Stimulated activated CD4-positive, alpha-beta T cell treated with anti-CD3 and anti-CD28 coated beads, TNF-alpha, amount 100 ng/mL, for 4 hours (primary cell): ENCODE measurements at regions not wholly inside any gene's neighbourhood (a gene's known extent, or its start where the extent isn't known, plus 50 kb on each side); places are given as distances from the start of the nearest gene placed in this dataset.

Experiments
- DNase-seq, 3 experiments: peaks; one replicate each; pipeline ENCODE4 v3.0.0-alpha.2; 2020; ENCODE audit warnings: low read depth in 3 of 3

GRCh38 chr3:178255315-178255714 is 280.9 kb upstream of the KCNMB2 start:
- no peak for DNase-seq

- DNase-seq, result no peak
Measured at GRCh38 chr3:178257491-178257890, 278.7 kb upstream of the KCNMB2 start.

GRCh38 chr3:178258121-178258520 is 278.1 kb upstream of the KCNMB2 start:
- no peak for DNase-seq

- no peak for DNase-seq
Measured at GRCh38 chr3:178259703-178260102, 276.5 kb upstream of the KCNMB2 start.

GRCh38 chr3:178260887-178261565 is 275.2 kb upstream of the KCNMB2 start:
- DNase-seq, result no peak

- DNase-seq, result no peak
Measured at GRCh38 chr3:178263236-178263916, 272.9 kb upstream of the KCNMB2 start.

GRCh38 chr3:178267158-178267844 is 268.9 kb upstream of the KCNMB2 start:
- DNase-seq, result no peak

- DNase-seq, result no peak
Measured at GRCh38 chr3:178270838-178271237, 265.4 kb upstream of the KCNMB2 start.

- DNase-seq, result no peak
Measured at GRCh38 chr3:178271740-178272387, 264.4 kb upstream of the KCNMB2 start.

- no peak for DNase-seq
Measured at GRCh38 chr3:178272841-178273240, 263.4 kb upstream of the KCNMB2 start.

GRCh38 chr3:178274711-178275110 is 261.5 kb upstream of the KCNMB2 start:
- DNase-seq, result no peak

GRCh38 chr3:178275311-178275710 is 260.9 kb upstream of the KCNMB2 start:
- DNase-seq, result no peak

- DNase-seq, result no peak
Measured at GRCh38 chr3:178275793-178276192, 260.4 kb upstream of the KCNMB2 start.

GRCh38 chr3:178277605-178278004 is 258.6 kb upstream of the KCNMB2 start:
- no peak for DNase-seq

GRCh38 chr3:178283561-178283960 is 252.7 kb upstream of the KCNMB2 start:
- no peak for DNase-seq

- no peak for DNase-seq
Measured at GRCh38 chr3:178284181-178284580, 252.1 kb upstream of the KCNMB2 start.

GRCh38 chr3:178288074-178288473 is 248.2 kb upstream of the KCNMB2 start:
- no peak for DNase-seq

- no peak for DNase-seq
Measured at GRCh38 chr3:178289544-178290160, 246.6 kb upstream of the KCNMB2 start.

GRCh38 chr3:178291574-178292370 is 244.5 kb upstream of the KCNMB2 start:
- no peak for DNase-seq

GRCh38 chr3:178295292-178295912 is 240.8 kb upstream of the KCNMB2 start:
- no peak for DNase-seq

GRCh38 chr3:178297199-178297598 is 239.0 kb upstream of the KCNMB2 start:
- no peak for DNase-seq
